GM23338 (cell line): ENCODE measurements at regions not wholly inside any gene's neighbourhood (a gene's known extent, or its start where the extent isn't known, plus 50 kb on each side); places are given as distances from the start of the nearest gene placed in this dataset.

ENCODE experiments used
- ATAC-seq: fragments of 200-7000 bp; cut with Tn5 transposase; 3 replicates; pipeline ENCODE4 v1.9.1; 2020
- DNase-seq: peaks from one replicate; pipeline ENCODE4 v3.0.0-alpha.2; 2015; ENCODE audit warnings: low spot score
- H2AFZ ChIP-seq: fragments of 200-600 bp; sonication (generic); 2 replicates; pipeline ENCODE4 v1.8.0; 2016; ENCODE audit warnings: antibody characterized with exemption, mild to moderate bottlenecking, moderate library complexity
- H3F3A ChIP-seq: fragments of 200-600 bp; sonication (generic); replicated peaks from 2 replicates; pipeline ENCODE4 v1.8.0; 2017; ENCODE audit warnings: antibody characterized with exemption, mixed run types, low read depth
- H3K27ac ChIP-seq: fragments of 200-600 bp; sonication (generic); 2 replicates; pipeline ENCODE4 v1.6.1; 2016; ENCODE audit warnings: low read depth
- H3K27me3 ChIP-seq: fragments of 200-600 bp; sonication (generic); 2 replicates; pipeline ENCODE4 v1.8.0; 2016; ENCODE audit warnings: mild to moderate bottlenecking, mixed run types, moderate library complexity; ENCODE audit not compliant: insufficient read depth
- H3K36me3 ChIP-seq: fragments of 200-600 bp; sonication (generic); 2 replicates; pipeline ENCODE4 v1.8.0; 2016; ENCODE audit warnings: mild to moderate bottlenecking; ENCODE audit not compliant: insufficient read depth
- H3K4me1 ChIP-seq: fragments of 200-600 bp; sonication (generic); 2 replicates; pipeline ENCODE4 v1.8.0; 2016; ENCODE audit warnings: mild to moderate bottlenecking, moderate library complexity; ENCODE audit not compliant: insufficient read depth
- H3K4me2 ChIP-seq: fragments of 200-600 bp; sonication (generic); 2 replicates; pipeline ENCODE4 v1.7.1; 2017; ENCODE audit warnings: mixed run types
- H3K4me3 ChIP-seq: fragments of 200-600 bp; sonication (generic); 2 replicates; pipeline ENCODE4 v1.6.1; 2016; ENCODE audit warnings: mixed run types
- H3K79me2 ChIP-seq: fragments of 200-600 bp; sonication (generic); replicated peaks from 2 replicates; pipeline ENCODE4 v1.8.0; 2017; ENCODE audit warnings: mild to moderate bottlenecking; ENCODE audit not compliant: insufficient read depth
- H3K9me2 ChIP-seq: fragments of 200-600 bp; sonication (generic); 2 replicates; pipeline ENCODE4 v1.8.0; 2017; ENCODE audit not compliant: insufficient read depth
- H4K20me1 ChIP-seq: fragments of 200-600 bp; sonication (generic); replicated peaks from 2 replicates; pipeline ENCODE4 v1.8.0; 2017; ENCODE audit warnings: mild to moderate bottlenecking; ENCODE audit not compliant: insufficient read depth
- H3K27ac Mint-ChIP-seq: 2 replicates; pipeline ENCODE4 v1.8.0; 2020; ENCODE audit warnings: inconsistent platforms, mild to moderate bottlenecking, moderate library complexity, mixed read lengths
- H3K27me3 Mint-ChIP-seq: 3 replicates; pipeline ENCODE4 v1.8.0; 2022; ENCODE audit warnings: low read depth, mild to moderate bottlenecking, moderate library complexity, mixed read lengths, inconsistent platforms; ENCODE audit not compliant: insufficient read depth, poor library complexity
- H3K36me3 Mint-ChIP-seq: 3 replicates; pipeline ENCODE4 v1.8.0; 2021; ENCODE audit warnings: low read depth, mild to moderate bottlenecking, inconsistent platforms, moderate library complexity, mixed read lengths
- H3K4me1 Mint-ChIP-seq: 3 replicates; pipeline ENCODE4 v1.8.0; 2020; ENCODE audit warnings: mild to moderate bottlenecking, inconsistent platforms, mixed read lengths
- H3K4me3 Mint-ChIP-seq: 3 replicates; pipeline ENCODE4 v1.8.0; 2021; ENCODE audit warnings: moderate library complexity, mild to moderate bottlenecking, inconsistent platforms, mixed read lengths
- H3K9me3 Mint-ChIP-seq: 3 replicates; pipeline ENCODE4 v1.8.0; 2020; ENCODE audit warnings: moderate library complexity, mild to moderate bottlenecking, inconsistent platforms, mixed read lengths
- CREB1 ChIP-seq: fragments of 250-450 bp; sonication (Bioruptor Pico); IDR thresholded peaks from 2 replicates; pipeline ENCODE4 v1.5.0; 2020; ENCODE audit warnings: low read depth, mild to moderate bottlenecking, moderate library complexity
- CTCF ChIP-seq, 2 experiments: fragments of 200-600 bp in 1 of 2; sonication (generic) in 1 of 2; conservative IDR thresholded peaks; 2 replicates each; pipeline versions ENCODE4 v1.5.1 to v1.6.1; 2016 to 2017; ENCODE audit warnings: antibody characterized with exemption in 2 of 2, low read depth in 2 of 2, mild to moderate bottlenecking in 2 of 2, moderate library complexity in 1 of 2
- ETS1 ChIP-seq: IDR thresholded peaks from 2 replicates; pipeline ENCODE4 v1.6.1; 2016; ENCODE audit warnings: antibody characterized with exemption
- EZH2 ChIP-seq: fragments of 200-600 bp; sonication (generic); IDR thresholded peaks from one replicate; pipeline ENCODE4 v1.8.0; 2017; ENCODE audit warnings: antibody characterized with exemption, mild to moderate bottlenecking, low read depth; ENCODE audit not compliant: unreplicated experiment
- JUNB ChIP-seq: IDR thresholded peaks from one replicate; pipeline ENCODE4 v1.6.1; 2016; ENCODE audit warnings: antibody characterized with exemption; ENCODE audit not compliant: unreplicated experiment
- NANOG ChIP-seq: IDR thresholded peaks from 2 replicates; pipeline ENCODE4 v1.6.1; 2016; ENCODE audit warnings: antibody characterized with exemption, borderline replicate concordance
- POLR2AphosphoS5 ChIP-seq: IDR thresholded peaks from 2 replicates; pipeline ENCODE4 v1.6.1; 2016; ENCODE audit warnings: antibody characterized with exemption, low read depth
- STAT1 ChIP-seq: IDR thresholded peaks from one replicate; pipeline ENCODE4 v1.6.1; 2016; ENCODE audit warnings: antibody characterized with exemption; ENCODE audit not compliant: unreplicated experiment
- ZNF114 ChIP-seq: fragments of 250-450 bp; sonication (Bioruptor Pico); IDR thresholded peaks from 2 replicates; pipeline ENCODE4 v1.5.0; 2020; ENCODE audit warnings: mild to moderate bottlenecking, moderate library complexity
- ZNF462 ChIP-seq: fragments of 250-450 bp; sonication (Bioruptor Pico); IDR thresholded peaks from 2 replicates; pipeline ENCODE4 v1.5.0; 2020; ENCODE audit warnings: mild to moderate bottlenecking, moderate library complexity
- TF ChIP-seq, protein P1 (sequence below): IDR thresholded peaks from one replicate; pipeline ENCODE4 v1.6.1; 2018; ENCODE audit warnings: antibody characterized with exemption; ENCODE audit not compliant: unreplicated experiment

- H3K79me2 ChIP-seq, result no peaks in the 10 kb centered on the region
- no peaks in the 10 kb centered on the region for H4K20me1 ChIP-seq
- TF ChIP-seq POLR2AphosphoS5 (no peak), ZNF462 (no peak), NANOG (no peak), CTCF (conservative IDR thresholded peaks at IDR 0.05; ENCODE audit: low read depth in 2 of 2) (no peak), JUNB (no peak), EZH2 (no peak), CREB1 (no peak), STAT1 (no peak), ZNF114 (CRISPR knock-in tag) (no peak), ETS1 (no peak)
- TF ChIP-seq, protein P1, sequence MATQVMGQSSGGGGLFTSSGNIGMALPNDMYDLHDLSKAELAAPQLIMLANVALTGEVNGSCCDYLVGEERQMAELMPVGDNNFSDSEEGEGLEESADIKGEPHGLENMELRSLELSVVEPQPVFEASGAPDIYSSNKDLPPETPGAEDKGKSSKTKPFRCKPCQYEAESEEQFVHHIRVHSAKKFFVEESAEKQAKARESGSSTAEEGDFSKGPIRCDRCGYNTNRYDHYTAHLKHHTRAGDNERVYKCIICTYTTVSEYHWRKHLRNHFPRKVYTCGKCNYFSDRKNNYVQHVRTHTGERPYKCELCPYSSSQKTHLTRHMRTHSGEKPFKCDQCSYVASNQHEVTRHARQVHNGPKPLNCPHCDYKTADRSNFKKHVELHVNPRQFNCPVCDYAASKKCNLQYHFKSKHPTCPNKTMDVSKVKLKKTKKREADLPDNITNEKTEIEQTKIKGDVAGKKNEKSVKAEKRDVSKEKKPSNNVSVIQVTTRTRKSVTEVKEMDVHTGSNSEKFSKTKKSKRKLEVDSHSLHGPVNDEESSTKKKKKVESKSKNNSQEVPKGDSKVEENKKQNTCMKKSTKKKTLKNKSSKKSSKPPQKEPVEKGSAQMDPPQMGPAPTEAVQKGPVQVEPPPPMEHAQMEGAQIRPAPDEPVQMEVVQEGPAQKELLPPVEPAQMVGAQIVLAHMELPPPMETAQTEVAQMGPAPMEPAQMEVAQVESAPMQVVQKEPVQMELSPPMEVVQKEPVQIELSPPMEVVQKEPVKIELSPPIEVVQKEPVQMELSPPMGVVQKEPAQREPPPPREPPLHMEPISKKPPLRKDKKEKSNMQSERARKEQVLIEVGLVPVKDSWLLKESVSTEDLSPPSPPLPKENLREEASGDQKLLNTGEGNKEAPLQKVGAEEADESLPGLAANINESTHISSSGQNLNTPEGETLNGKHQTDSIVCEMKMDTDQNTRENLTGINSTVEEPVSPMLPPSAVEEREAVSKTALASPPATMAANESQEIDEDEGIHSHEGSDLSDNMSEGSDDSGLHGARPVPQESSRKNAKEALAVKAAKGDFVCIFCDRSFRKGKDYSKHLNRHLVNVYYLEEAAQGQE, result no peak
- no peaks in the 10 kb centered on the region for H3K36me3 Mint-ChIP-seq
- no peak for DNase-seq
- H3K27ac Mint-ChIP-seq, result no peak overlapping the region
- no peak overlapping the region for H3K4me2 ChIP-seq
- peaks cover 2% of the 10 kb centered on the region for H3K27me3 Mint-ChIP-seq
- no peak overlapping the region for H2AFZ ChIP-seq
- H3K9me2 ChIP-seq, result no peaks in the 10 kb centered on the region
- no peak overlapping the region for H3K4me3 ChIP-seq
- no peak overlapping the region for H3K27ac ChIP-seq
- ATAC-seq, result no peak
- H3K9me3 Mint-ChIP-seq, result no peaks in the 10 kb centered on the region
- H3K4me1 ChIP-seq, result no peaks in the 10 kb centered on the region
- H3K27me3 ChIP-seq, result no peaks in the 10 kb centered on the region
- H3F3A ChIP-seq, result no peaks in the 10 kb centered on the region
- no peaks in the 10 kb centered on the region; the same call in 2 of the 3 replicates for H3K4me1 Mint-ChIP-seq
- no peak overlapping the region for H3K4me3 Mint-ChIP-seq
- H3K36me3 ChIP-seq, result no peaks in the 10 kb centered on the region
Measured at GRCh38 chrX:85493821-85494220, 114.4 kb upstream of the POF1B start.
